OCI-LY1 (cell line): ENCODE measurements at regions not wholly inside any gene's neighbourhood (a gene's known extent, or its start where the extent isn't known, plus 50 kb on each side); places are given as distances from the start of the nearest gene placed in this dataset.

ENCODE experiments used
- EZH2 ChIP-seq: fragments of 200-600 bp; sonication (generic), shearing (Covaris generic); IDR thresholded peaks from 2 replicates; pipeline ENCODE4 v1.8.0; 2017; ENCODE audit warnings: borderline replicate concordance, mixed run types, mild to moderate bottlenecking, antibody characterized with exemption, low read length, moderate library complexity, mixed read lengths
- TF ChIP-seq, protein P1 (sequence below): fragments of 200-600 bp; sonication (generic), shearing (Covaris generic); IDR thresholded peaks from 2 replicates; pipeline ENCODE4 v1.5.1; 2017; ENCODE audit warnings: mild to moderate bottlenecking, antibody characterized with exemption, low read length, moderate library complexity, mixed read lengths

DNA sequence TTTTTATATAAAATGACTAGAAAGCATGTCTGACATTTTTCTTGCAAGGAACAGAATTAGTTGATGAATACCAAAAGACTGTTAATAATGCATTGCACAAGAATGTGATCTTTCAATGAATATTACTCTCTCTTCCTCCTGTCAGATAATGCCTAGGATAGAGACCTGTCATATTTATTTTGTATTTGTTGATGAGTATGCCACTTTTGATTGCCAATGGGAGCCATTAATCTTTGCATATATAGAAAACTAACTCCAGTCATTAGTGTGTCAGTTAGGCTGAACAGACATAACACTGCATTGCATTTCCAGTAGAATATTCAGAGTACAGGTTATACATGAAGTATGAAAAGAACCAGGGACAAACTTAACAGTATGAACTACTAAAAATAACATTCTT, 1125.3 kb downstream of the LRFN5 start:
- TF ChIP-seq, protein P1, sequence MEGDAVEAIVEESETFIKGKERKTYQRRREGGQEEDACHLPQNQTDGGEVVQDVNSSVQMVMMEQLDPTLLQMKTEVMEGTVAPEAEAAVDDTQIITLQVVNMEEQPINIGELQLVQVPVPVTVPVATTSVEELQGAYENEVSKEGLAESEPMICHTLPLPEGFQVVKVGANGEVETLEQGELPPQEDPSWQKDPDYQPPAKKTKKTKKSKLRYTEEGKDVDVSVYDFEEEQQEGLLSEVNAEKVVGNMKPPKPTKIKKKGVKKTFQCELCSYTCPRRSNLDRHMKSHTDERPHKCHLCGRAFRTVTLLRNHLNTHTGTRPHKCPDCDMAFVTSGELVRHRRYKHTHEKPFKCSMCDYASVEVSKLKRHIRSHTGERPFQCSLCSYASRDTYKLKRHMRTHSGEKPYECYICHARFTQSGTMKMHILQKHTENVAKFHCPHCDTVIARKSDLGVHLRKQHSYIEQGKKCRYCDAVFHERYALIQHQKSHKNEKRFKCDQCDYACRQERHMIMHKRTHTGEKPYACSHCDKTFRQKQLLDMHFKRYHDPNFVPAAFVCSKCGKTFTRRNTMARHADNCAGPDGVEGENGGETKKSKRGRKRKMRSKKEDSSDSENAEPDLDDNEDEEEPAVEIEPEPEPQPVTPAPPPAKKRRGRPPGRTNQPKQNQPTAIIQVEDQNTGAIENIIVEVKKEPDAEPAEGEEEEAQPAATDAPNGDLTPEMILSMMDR: no peak
- no peak for TF ChIP-seq EZH2
